Stimulated activated CD4-positive, alpha-beta T cell treated with anti-CD3 and anti-CD28 coated beads, TNF-alpha, amount 100 ng/mL, for 1 hour (primary cell): ENCODE measurements at regions not wholly inside any gene's neighbourhood (a gene's known extent, or its start where the extent isn't known, plus 50 kb on each side); places are given as distances from the start of the nearest gene placed in this dataset.

ENCODE experiments used
- DNase-seq, 3 donors: peaks; one replicate each; pipeline ENCODE4 v3.0.0-alpha.2; 2020; ENCODE audit warnings: low read depth in 3 of 3, low spot score in 1 of 3

GRCh38 chr5:101937041-101937440 lies 359.0 kb downstream of the SLCO4C1 start:
- no peak for DNase-seq

DNA sequence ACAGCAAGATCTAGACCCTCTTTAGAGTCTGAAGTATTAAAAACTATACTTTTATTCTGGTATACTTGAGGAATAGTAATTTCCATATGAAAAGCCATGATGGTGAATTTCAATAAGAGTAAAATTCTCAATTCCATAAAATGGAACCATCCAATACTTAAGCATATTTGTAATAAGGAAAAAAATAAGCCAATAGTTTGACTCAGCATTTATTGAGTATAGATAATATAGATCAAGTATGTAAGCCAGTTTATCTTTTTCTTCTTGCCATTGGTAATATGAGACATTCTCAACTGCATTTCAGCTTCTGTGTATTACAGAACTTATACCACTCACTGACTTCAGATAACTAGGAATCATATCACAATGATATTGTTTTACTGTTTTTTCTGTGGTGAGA lies 361.0 kb downstream of the SLCO4C1 start:
- no peak for DNase-seq

- DNase-seq, result no peak
Measured at GRCh38 chr5:101932599-101932998, 363.5 kb downstream of the SLCO4C1 start.

DNA sequence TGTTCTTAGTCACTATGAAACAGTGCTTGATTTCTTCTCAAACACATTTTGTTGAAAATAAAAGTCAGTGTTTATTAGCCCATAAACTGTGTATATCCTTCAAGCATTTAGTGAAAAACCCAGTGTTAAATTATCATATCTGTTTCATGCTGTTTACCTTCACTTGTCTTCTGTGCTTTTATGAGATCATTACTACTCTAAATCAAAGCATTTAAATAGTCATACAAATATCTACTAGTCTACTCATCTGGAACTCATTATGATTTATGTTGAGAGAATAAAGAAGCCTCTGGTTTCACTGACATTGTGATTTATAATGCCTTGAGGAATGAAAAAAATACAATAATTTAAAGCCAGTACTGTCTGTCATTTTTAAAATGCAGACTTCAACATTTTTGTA lies 366.5 kb downstream of the SLCO4C1 start:
- DNase-seq, result no peak

DNA sequence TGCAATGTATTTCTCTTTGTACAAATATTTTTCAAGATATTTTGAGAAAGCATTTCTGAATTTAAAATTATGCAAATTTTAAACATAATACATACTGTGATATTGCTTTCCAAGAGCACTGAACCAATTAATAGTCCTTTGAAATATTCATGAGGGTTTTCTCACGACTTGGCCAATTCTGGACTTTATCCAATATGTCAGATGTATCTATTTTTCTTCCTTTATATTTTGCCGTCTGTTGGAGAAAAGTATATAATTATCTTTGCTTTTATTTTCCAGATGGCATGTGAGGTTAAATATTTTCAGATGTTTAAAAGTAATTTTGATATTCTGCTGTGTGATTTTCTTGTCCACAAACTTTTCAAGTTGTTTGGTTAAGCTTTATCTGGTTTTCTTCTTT lies 378.9 kb downstream of the SLCO4C1 start:
- no peak for DNase-seq

DNA sequence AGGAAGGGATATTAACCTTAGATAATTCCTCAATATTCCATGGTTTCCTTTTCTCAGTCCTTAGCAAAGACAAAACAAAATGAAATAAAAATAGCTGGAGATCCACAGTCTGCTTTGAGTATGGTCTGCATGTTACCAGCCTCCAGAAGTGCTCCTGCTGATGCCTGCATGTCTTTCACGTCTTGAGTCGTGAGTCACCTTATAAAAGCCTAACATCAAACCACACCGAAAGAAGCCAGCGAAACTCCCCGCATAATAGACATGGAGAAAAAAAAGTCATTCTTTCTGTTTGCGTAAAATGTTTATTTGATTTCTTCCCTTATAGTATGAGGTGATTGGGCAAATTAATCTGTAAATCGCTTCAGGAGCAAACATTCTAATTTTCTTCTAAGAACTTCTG lies 380.5 kb downstream of the SLCO4C1 start:
- DNase-seq, result no peak

GRCh38 chr5:101904736-101905135 lies 391.3 kb downstream of the SLCO4C1 start:
- no peak for DNase-seq

- no peak for DNase-seq
Measured at GRCh38 chr5:101897914-101898313, 398.2 kb downstream of the SLCO4C1 start.

GRCh38 chr5:101894985-101895384 lies 401.1 kb downstream of the SLCO4C1 start:
- DNase-seq, result no peak

- no peak for DNase-seq
Measured at GRCh38 chr5:101878190-101878589, 417.9 kb downstream of the SLCO4C1 start.

GRCh38 chr5:101877451-101877850 lies 418.6 kb downstream of the SLCO4C1 start:
- no peak for DNase-seq

- DNase-seq, result no peak
Measured at GRCh38 chr5:101866473-101866872, 429.6 kb downstream of the SLCO4C1 start.

- no peak for DNase-seq
Measured at GRCh38 chr5:101860563-101860962, 435.5 kb downstream of the SLCO4C1 start.

- no peak for DNase-seq
Measured at GRCh38 chr5:101860145-101860544, 435.9 kb downstream of the SLCO4C1 start.

GRCh38 chr5:101846496-101846895 lies 449.6 kb downstream of the SLCO4C1 start:
- DNase-seq, result no peak

DNA sequence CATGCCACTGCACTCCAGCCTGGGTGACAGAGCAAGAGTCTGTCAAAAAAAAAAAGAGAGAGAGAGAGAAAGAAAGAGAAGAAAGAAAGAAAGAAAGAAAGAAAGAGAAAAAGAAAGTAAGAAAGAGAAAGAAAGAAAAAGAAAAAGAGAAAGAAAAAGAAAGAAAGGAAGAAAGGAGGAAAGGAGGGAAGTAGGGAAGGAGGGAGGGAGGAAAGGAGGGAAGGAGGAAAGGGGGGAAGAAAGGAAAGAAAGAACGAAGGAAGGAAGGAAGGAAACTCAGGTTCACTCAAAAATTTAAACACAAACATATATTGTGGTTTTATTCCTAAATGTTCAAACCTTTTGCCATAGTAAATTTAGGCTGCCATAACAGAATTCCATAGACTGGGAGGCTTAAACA lies 453.0 kb downstream of the SLCO4C1 start:
- no peak for DNase-seq

GRCh38 chr5:101838435-101838834 lies 457.6 kb downstream of the SLCO4C1 start:
- no peak for DNase-seq

GRCh38 chr5:101829255-101829654 lies 466.8 kb downstream of the SLCO4C1 start:
- no peak for DNase-seq

DNA sequence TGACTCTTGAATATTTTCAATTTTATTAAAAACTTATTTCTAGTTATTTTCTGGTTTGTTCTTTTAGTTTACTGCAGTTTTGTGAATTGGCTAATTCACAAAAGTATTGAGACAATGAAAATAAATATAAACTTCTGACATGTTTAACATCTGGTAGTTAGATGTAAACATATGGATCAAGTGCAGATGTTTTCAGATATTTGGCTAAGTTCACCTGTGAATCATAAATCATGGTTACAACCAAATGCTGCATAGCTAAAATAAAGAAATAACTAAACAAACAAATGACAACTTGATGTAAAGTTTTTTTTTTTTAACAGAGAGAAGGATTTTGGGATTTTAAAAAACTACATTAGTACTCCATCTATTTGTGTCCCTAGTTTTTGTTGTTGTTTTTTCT lies 484.6 kb downstream of the SLCO4C1 start:
- no peak for DNase-seq

DNA sequence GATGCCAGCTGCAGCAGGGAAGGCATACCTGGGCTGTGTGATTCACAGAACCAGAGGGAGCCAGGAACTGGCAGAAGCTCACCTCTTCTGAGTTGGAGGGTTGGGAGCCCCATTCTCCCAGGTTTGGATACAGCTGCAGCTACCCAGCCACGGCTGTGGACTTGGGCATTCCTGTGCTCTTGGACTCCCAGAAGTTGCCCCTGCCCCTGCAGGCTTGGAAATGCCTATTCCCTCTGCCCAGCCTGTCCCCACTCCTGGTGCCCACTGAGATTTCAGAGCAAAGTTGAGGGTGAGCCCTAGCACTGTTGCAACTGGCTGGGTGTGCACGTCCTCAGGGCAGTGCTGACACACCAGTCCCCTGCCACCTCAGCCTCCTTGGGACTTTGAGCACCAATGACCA lies 489.7 kb downstream of the SLCO4C1 start:
- no peak for DNase-seq

DNA sequence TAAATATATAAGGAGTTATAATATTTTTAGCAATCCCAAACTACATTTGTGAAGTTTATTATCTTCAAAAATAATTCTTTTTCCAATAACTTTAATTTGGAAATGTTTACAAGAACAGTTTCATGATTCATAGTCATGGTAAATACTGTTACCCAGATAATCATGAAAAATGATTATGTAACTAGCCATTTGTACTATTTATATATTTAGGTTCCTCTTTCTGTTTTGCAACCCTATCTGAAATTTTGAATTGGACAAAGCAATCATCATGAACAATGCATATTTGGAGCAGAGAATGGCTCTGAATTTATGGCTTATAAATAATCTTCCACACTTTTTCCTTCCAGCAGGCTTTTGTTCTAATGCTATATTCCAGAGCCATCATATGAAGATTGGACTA lies 499.7 kb downstream of the SLCO4C1 start:
- DNase-seq, result no peak

GRCh38 chr5:101788797-101789196 lies 507.3 kb downstream of the SLCO4C1 start:
- DNase-seq, result no peak

DNA sequence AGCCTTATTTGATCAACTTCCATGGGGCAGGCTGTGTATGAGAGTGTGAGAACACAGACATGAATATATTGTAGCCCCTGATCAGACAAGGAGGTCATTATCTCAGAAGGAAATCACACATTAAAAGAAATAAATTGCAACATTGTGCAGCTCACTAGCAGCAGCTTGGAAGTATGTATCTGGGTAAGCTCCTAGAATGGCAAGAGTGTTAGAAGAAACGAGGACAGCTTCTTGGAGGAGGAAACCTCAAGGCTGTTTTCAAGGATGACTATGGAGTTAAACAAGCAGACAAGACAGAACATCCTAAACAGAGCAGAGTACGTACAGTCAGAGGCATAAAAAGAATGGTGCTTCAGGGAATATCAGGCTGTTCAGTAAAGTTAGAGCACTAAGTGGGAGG lies 511.0 kb downstream of the SLCO4C1 start:
- no peak for DNase-seq
